ENCODE measurements at regions not wholly inside any gene's neighbourhood (a gene's known extent, or its start where the extent isn't known, plus 50 kb on each side); places are given as distances from the start of the nearest gene placed in this dataset.
"Not testable (repeated sequence)": the region's sequence is repeated elsewhere in the genome, so short reads cannot be mapped to it uniquely, and the experiment has no call there.

- H3K9me3 Mint-ChIP-seq: peaks cover 46% of the 10 kb centered on the region
- no peaks in the 10 kb centered on the region for H3K4me1 Mint-ChIP-seq
- H3K27me3 Mint-ChIP-seq (ENCODE audit: low read depth): no peaks in the 10 kb centered on the region
These were observed 981.6 kb downstream of the CNTNAP5 start for GRCh38 chr2:125006676-125007075.

GRCh38 chr2:125028721-125029120, 1003.6 kb downstream of the CNTNAP5 start:
- H3K4me3 Mint-ChIP-seq; ATAC-seq; H3K27me3 Mint-ChIP-seq (ENCODE audit: low read depth); CTCF ChIA-PET; POLR2A ChIA-PET; DNase-seq (ENCODE audit: low spot score); H3K27ac Mint-ChIP-seq; H3K4me1 Mint-ChIP-seq: not testable (repeated sequence)
- Mint-ChIP-seq H3K36me3 (peaks cover 74% of the 10 kb centered on the region), H3K9me3 (peaks cover 86% of the 10 kb centered on the region)

More at GRCh38 chr2:125006676-125007075, 981.6 kb downstream of the CNTNAP5 start:
- CTCF ChIA-PET: no interaction called here
- no peak for ATAC-seq
- Mint-ChIP-seq H3K36me3 (peaks cover 8% of the 10 kb centered on the region), H3K4me3 (no peak overlapping the region), H3K27ac (no peak overlapping the region)
- TF ChIP-seq ZSCAN18 (CRISPR knock-in tag; IDR thresholded peaks at IDR 0.05) (no peak), NR3C1 (CRISPR knock-in tag; conservative IDR thresholded peaks at IDR 0.05; ENCODE audit: low read depth) (no peak), E2F1 (CRISPR knock-in tag; IDR thresholded peaks at IDR 0.05) (no peak), ATF1 (CRISPR knock-in tag; IDR thresholded peaks at IDR 0.05) (no peak), PREB (CRISPR knock-in tag; IDR thresholded peaks at IDR 0.05; ENCODE audit: borderline replicate concordance) (no peak), ZNF317 (CRISPR knock-in tag; IDR thresholded peaks at IDR 0.05; ENCODE audit: borderline replicate concordance, low read depth) (no peak), E2F4 (CRISPR knock-in tag; IDR thresholded peaks at IDR 0.05; ENCODE audit: borderline replicate concordance, low read depth) (no peak), EMX1 (CRISPR knock-in tag; IDR thresholded peaks at IDR 0.05) (no peak), AR (CRISPR knock-in tag; IDR thresholded peaks at IDR 0.05) (no peak), ZNF281 (CRISPR knock-in tag; IDR thresholded peaks at IDR 0.05) (no peak)
- DNase-seq (ENCODE audit: low spot score): no peak
- POLR2A ChIA-PET: no interaction called here

GRCh38 chr2:125033871-125034270, 1008.8 kb downstream of the CNTNAP5 start:
- CTCF ChIA-PET: no interaction called here
- DNase-seq (ENCODE audit: low spot score): no peak
- Mint-ChIP-seq H3K9me3 (peaks cover 84% of the 10 kb centered on the region), H3K27ac (no peak overlapping the region), H3K4me3 (no peak overlapping the region), H3K36me3 (peaks cover 70% of the 10 kb centered on the region), H3K27me3 (ENCODE audit: low read depth) (no peaks in the 10 kb centered on the region; the same call in 1 of the 2 replicates), H3K4me1 (0 out of 2 replicates have a peak, but pooled peaks cover 7% of the 10 kb centered on the region)
- no peak for ATAC-seq
- POLR2A ChIA-PET: no interaction called here
- TF ChIP-seq ZNF281 (CRISPR knock-in tag; IDR thresholded peaks at IDR 0.05) (no peak), ZNF232 (CRISPR knock-in tag; IDR thresholded peaks at IDR 0.05) (no peak), FOXJ3 (CRISPR knock-in tag; IDR thresholded peaks at IDR 0.05; ENCODE audit: borderline replicate concordance) (no peak), AFF4 (CRISPR knock-in tag; IDR thresholded peaks at IDR 0.05; ENCODE audit: borderline replicate concordance) (no peak)

Measured in WTC11 (cell line).